HEK293 (cell line): ENCODE measurements at regions not wholly inside any gene's neighbourhood (a gene's known extent, or its start where the extent isn't known, plus 50 kb on each side); places are given as distances from the start of the nearest gene placed in this dataset.

Source experiments
- CTCF ChIA-PET: fragments of 350-600 bp; formaldehyde crosslinking; extraction: SDS; loops from one replicate; lab custom pipeline; 2021; ENCODE audit warnings: antibody characterized with exemption; lab: Yijun Ruan, JAX
- POLR2A ChIA-PET: fragments of 300-600 bp; formaldehyde crosslinking; extraction: SDS; loops from one replicate; lab custom pipeline; 2020; ENCODE audit warnings: antibody characterized with exemption, inconsistent platforms; lab: Yijun Ruan, JAX
- H3K27ac ChIP-seq: fragments of 200-500 bp; sonication (Bioruptor generic); 2 replicates; pipeline ENCODE4 v1.5.1; 2014; ENCODE audit warnings: low read depth, low read length, control low read depth, inconsistent platforms; ENCODE audit errors: extremely low read depth
- H3K36me3 ChIP-seq, 2 experiments: fragments of 200-500 bp in 1 of 2; sonication (Bioruptor generic) in 1 of 2; 1 replicate in 1 of 2; 2 replicates in 1 of 2; pipeline ENCODE4 v1.5.1; 2014 to 2017; ENCODE audit warnings: inconsistent platforms in 2 of 2, low read length in 2 of 2; ENCODE audit not compliant: control insufficient read depth in 2 of 2, insufficient read depth in 1 of 2
- H3K4me1 ChIP-seq: fragments of 200-500 bp; sonication (Bioruptor generic); 2 replicates; pipeline ENCODE4 v1.5.1; 2014; ENCODE audit warnings: mild to moderate bottlenecking, low read length, inconsistent platforms; ENCODE audit not compliant: control insufficient read depth, insufficient read depth
- H3K4me3 ChIP-seq: 2 replicates; pipeline ENCODE4 v1.5.1; 2011; ENCODE audit warnings: low read depth, mild to moderate bottlenecking, control low read depth, low read length, moderate library complexity
- H3K9me3 ChIP-seq: fragments of 200-500 bp; sonication (Bioruptor generic); 2 replicates; pipeline ENCODE4 v1.5.1; 2014; ENCODE audit warnings: low read depth, low read length, inconsistent platforms; ENCODE audit not compliant: control insufficient read depth, insufficient read depth
- GLI2 ChIP-seq: fragments of 450-650 bp; formaldehyde crosslinking; IDR thresholded peaks from 2 replicates; pipeline ENCODE4; 2017; ENCODE audit warnings: missing biosample characterization, missing genetic modification characterization, low read depth, borderline replicate concordance
- KLF7 ChIP-seq: fragments of 450-650 bp; formaldehyde crosslinking; IDR thresholded peaks from 2 replicates; pipeline ENCODE4 v1.5.1; 2016; ENCODE audit warnings: missing biosample characterization, missing genetic modification characterization, borderline replicate concordance
- PRDM1 ChIP-seq: fragments of 450-650 bp; formaldehyde crosslinking; IDR thresholded peaks from 2 replicates; pipeline ENCODE4; 2016; ENCODE audit warnings: missing biosample characterization, missing genetic modification characterization
- REPIN1 ChIP-seq: fragments of 450-650 bp; formaldehyde crosslinking; IDR thresholded peaks from 2 replicates; pipeline ENCODE4 v1.5.1; 2017; ENCODE audit warnings: missing biosample characterization, missing genetic modification characterization, low read depth
- ZBTB21 ChIP-seq: fragments of 450-650 bp; formaldehyde crosslinking; IDR thresholded peaks from 2 replicates; pipeline ENCODE4 v1.5.1; 2017; ENCODE audit warnings: missing biosample characterization, missing genetic modification characterization
- ZFP3 ChIP-seq: fragments of 450-650 bp; formaldehyde crosslinking; IDR thresholded peaks from 2 replicates; pipeline ENCODE4 v1.5.1; 2016; ENCODE audit warnings: low read depth, missing biosample characterization, missing genetic modification characterization
- ZNF133 ChIP-seq: fragments of 450-650 bp; formaldehyde crosslinking; IDR thresholded peaks from 2 replicates; pipeline ENCODE4 v1.5.1; 2016; ENCODE audit warnings: missing biosample characterization, missing genetic modification characterization
- ZNF175 ChIP-seq: fragments of 450-650 bp; formaldehyde crosslinking; IDR thresholded peaks from 2 replicates; pipeline ENCODE4 v1.5.1; 2016; ENCODE audit warnings: missing biosample characterization, missing genetic modification characterization
- ZNF18 ChIP-seq: fragments of 450-650 bp; formaldehyde crosslinking; IDR thresholded peaks from 2 replicates; pipeline ENCODE4 v1.5.1; 2016; ENCODE audit warnings: missing biosample characterization, missing genetic modification characterization
- ZNF202 ChIP-seq: fragments of 450-650 bp; formaldehyde crosslinking; IDR thresholded peaks from 2 replicates; pipeline ENCODE4 v1.5.1; 2016; ENCODE audit warnings: missing biosample characterization, missing genetic modification characterization, borderline replicate concordance
- ZNF280D ChIP-seq: fragments of 450-650 bp; formaldehyde crosslinking; IDR thresholded peaks from 2 replicates; pipeline ENCODE4 v1.5.1; 2016; ENCODE audit warnings: missing biosample characterization, missing genetic modification characterization
- ZNF311 ChIP-seq: fragments of 450-650 bp; formaldehyde crosslinking; IDR thresholded peaks from 2 replicates; pipeline ENCODE4 v1.5.1; 2017; ENCODE audit warnings: missing biosample characterization, missing genetic modification characterization, borderline replicate concordance
- ZNF529 ChIP-seq: fragments of 450-650 bp; formaldehyde crosslinking; IDR thresholded peaks from 2 replicates; pipeline ENCODE4 v1.5.1; 2017; ENCODE audit warnings: missing genetic modification characterization, missing biosample characterization; ENCODE audit not compliant: insufficient replicate concordance
- ZNF530 ChIP-seq: fragments of 450-650 bp; formaldehyde crosslinking; IDR thresholded peaks from 2 replicates; pipeline ENCODE4 v1.5.1; 2016; ENCODE audit warnings: low read depth, missing biosample characterization, missing genetic modification characterization
- ZNF555 ChIP-seq: fragments of 450-650 bp; formaldehyde crosslinking; conservative IDR thresholded peaks from 2 replicates; pipeline ENCODE4 v1.5.1; 2017; ENCODE audit warnings: missing biosample characterization, mild to moderate bottlenecking, missing genetic modification characterization, inconsistent platforms
- ZNF610 ChIP-seq: fragments of 450-650 bp; formaldehyde crosslinking; IDR thresholded peaks from 2 replicates; pipeline ENCODE4 v1.5.1; 2016; ENCODE audit warnings: missing biosample characterization, missing genetic modification characterization, borderline replicate concordance
- ZNF707 ChIP-seq: fragments of 450-650 bp; formaldehyde crosslinking; IDR thresholded peaks from 2 replicates; pipeline ENCODE4 v1.5.1; 2016; ENCODE audit warnings: missing biosample characterization, missing genetic modification characterization
- TF ChIP-seq, protein P1 (sequence below): fragments of 450-650 bp; formaldehyde crosslinking; IDR thresholded peaks from 2 replicates; pipeline ENCODE4 v1.5.1; 2016; ENCODE audit warnings: missing biosample characterization, missing genetic modification characterization
- TF ChIP-seq, protein P2 (sequence below): fragments of 450-650 bp; formaldehyde crosslinking; IDR thresholded peaks from 2 replicates; pipeline ENCODE4 v1.5.1; 2017; ENCODE audit warnings: missing biosample characterization, missing genetic modification characterization
- TF ChIP-seq, protein P3 (sequence below): fragments of 450-650 bp; formaldehyde crosslinking; IDR thresholded peaks from 2 replicates; pipeline ENCODE4 v1.5.1; 2016; ENCODE audit warnings: missing biosample characterization, missing genetic modification characterization
- TF ChIP-seq, protein P4 (sequence below): fragments of 450-650 bp; formaldehyde crosslinking; IDR thresholded peaks from 2 replicates; pipeline ENCODE4 v1.5.1; 2016; ENCODE audit warnings: missing biosample characterization, missing genetic modification characterization

DNA sequence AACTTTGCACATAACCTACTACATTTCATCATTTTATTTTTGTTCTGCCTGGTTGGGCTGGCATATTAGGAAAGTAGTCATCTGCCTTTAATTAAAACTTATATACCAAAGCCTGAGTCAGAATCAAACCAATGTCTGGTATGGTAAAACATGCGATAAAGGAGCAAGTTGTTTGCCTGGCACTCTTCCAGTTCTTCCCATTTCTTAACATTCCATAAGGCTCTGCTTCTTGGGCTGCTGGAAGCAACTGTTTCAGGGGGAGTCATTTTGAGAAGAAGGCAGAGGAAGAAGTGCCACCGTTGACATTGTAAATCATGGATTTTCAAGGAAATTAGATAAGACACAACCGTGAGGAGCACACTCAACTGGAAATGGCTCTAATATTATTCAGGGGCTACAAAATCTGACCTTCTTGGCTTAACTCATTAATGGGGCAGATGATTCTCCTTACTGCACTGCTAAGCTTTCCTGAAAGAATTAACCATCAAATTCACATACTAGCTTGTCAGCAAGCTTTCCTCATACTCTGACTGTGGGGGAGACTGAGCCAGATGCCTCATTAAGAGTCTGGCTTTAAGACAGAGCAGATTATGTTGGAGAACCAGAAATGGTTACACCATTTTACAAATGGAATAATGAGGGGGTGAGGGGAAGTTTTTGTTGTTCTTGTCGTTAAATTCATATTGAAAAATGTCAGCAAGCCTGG is 391.0 kb downstream of the TMEM232 start:
- Histone ChIP-seq H3K27ac (no peak overlapping the region), H3K4me3 (no peak overlapping the region), H3K4me1 (no peaks in the 10 kb centered on the region), H3K36me3 (no peaks in the 10 kb centered on the region), H3K9me3 (no peaks in the 10 kb centered on the region)
- POLR2A ChIA-PET, result no interaction called here
- CTCF ChIA-PET, result interaction anchor here (0.6 kb wide), 1 partner anchor 640 kb away, joined by 3 read pairs; no protein-coding TSS in a partner anchor
- TF ChIP-seq ZNF555 (tag by site-specific recombination) (no peak), ZNF610 (no peak), ZNF530 (tag by site-specific recombination) (no peak), ZNF202 (tag by site-specific recombination) (no peak), ZNF707 (no peak), ZFP3 (tag by site-specific recombination) (no peak), ZNF133 (tag by site-specific recombination) (no peak), ZNF18 (tag by site-specific recombination) (no peak), ZNF311 (tag by site-specific recombination) (no peak), GLI2 (tag by site-specific recombination) (no peak), ZNF529 (tag by site-specific recombination) (no peak)
- TF ChIP-seq, protein P1, sequence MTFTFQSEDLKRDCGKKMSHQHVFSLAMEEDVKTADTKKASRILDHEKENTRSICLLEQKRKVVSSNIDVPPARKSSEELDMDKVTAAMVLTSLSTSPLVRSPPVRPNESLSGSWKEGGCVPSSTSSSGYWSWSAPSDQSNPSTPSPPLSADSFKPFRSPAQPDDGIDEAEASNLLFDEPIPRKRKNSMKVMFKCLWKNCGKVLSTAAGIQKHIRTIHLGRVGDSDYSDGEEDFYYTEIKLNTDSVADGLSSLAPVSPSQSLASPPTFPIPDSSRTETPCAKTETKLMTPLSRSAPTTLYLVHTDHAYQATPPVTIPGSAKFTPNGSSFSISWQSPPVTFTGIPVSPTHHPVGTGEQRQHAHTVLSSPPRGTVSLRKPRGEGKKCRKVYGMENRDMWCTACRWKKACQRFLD (tag by site-specific recombination), result no peak
- TF ChIP-seq, protein P2, sequence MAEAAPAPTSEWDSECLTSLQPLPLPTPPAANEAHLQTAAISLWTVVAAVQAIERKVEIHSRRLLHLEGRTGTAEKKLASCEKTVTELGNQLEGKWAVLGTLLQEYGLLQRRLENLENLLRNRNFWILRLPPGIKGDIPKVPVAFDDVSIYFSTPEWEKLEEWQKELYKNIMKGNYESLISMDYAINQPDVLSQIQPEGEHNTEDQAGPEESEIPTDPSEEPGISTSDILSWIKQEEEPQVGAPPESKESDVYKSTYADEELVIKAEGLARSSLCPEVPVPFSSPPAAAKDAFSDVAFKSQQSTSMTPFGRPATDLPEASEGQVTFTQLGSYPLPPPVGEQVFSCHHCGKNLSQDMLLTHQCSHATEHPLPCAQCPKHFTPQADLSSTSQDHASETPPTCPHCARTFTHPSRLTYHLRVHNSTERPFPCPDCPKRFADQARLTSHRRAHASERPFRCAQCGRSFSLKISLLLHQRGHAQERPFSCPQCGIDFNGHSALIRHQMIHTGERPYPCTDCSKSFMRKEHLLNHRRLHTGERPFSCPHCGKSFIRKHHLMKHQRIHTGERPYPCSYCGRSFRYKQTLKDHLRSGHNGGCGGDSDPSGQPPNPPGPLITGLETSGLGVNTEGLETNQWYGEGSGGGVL (tag by site-specific recombination), result no peak
- TF ChIP-seq, protein P3, sequence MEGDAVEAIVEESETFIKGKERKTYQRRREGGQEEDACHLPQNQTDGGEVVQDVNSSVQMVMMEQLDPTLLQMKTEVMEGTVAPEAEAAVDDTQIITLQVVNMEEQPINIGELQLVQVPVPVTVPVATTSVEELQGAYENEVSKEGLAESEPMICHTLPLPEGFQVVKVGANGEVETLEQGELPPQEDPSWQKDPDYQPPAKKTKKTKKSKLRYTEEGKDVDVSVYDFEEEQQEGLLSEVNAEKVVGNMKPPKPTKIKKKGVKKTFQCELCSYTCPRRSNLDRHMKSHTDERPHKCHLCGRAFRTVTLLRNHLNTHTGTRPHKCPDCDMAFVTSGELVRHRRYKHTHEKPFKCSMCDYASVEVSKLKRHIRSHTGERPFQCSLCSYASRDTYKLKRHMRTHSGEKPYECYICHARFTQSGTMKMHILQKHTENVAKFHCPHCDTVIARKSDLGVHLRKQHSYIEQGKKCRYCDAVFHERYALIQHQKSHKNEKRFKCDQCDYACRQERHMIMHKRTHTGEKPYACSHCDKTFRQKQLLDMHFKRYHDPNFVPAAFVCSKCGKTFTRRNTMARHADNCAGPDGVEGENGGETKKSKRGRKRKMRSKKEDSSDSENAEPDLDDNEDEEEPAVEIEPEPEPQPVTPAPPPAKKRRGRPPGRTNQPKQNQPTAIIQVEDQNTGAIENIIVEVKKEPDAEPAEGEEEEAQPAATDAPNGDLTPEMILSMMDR (tag by site-specific recombination), result no peak

GRCh38 chr5:110338341-110339083 is 388.0 kb downstream of the TMEM232 start:
- Histone ChIP-seq H3K9me3 (no peaks in the 10 kb centered on the region), H3K36me3 (no peaks in the 10 kb centered on the region), H3K4me3 (no peak overlapping the region), H3K27ac (no peak overlapping the region), H3K4me1 (no peaks in the 10 kb centered on the region)
- ChIA-PET POLR2A (no interaction called here), CTCF (interaction anchor here (0.6 to 0.7 kb wide), 2 partner anchors 113 to 869 kb away, joined by 4 to 5 read pairs; no protein-coding TSS in a partner anchor)
- TF ChIP-seq REPIN1 (tag by site-specific recombination) (no peak), ZBTB21 (tag by site-specific recombination) (no peak), ZNF175 (tag by site-specific recombination) (no peak), ZNF280D (tag by site-specific recombination) (no peak), PRDM1 (tag by site-specific recombination) (no peak), KLF7 (tag by site-specific recombination) (no peak)
- TF ChIP-seq, protein P4, sequence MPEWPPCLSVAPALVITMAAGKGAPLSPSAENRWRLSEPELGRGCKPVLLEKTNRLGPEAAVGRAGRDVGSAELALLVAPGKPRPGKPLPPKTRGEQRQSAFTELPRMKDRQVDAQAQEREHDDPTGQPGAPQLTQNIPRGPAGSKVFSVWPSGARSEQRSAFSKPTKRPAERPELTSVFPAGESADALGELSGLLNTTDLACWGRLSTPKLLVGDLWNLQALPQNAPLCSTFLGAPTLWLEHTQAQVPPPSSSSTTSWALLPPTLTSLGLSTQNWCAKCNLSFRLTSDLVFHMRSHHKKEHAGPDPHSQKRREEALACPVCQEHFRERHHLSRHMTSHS, result no peak
